ENCODE measurements at regions not wholly inside any gene's neighbourhood (a gene's known extent, or its start where the extent isn't known, plus 50 kb on each side); places are given as distances from the start of the nearest gene placed in this dataset.
"Not testable (repeated sequence)": the region's sequence is repeated elsewhere in the genome, so short reads cannot be mapped to it uniquely, and the experiment has no call there.

DNA sequence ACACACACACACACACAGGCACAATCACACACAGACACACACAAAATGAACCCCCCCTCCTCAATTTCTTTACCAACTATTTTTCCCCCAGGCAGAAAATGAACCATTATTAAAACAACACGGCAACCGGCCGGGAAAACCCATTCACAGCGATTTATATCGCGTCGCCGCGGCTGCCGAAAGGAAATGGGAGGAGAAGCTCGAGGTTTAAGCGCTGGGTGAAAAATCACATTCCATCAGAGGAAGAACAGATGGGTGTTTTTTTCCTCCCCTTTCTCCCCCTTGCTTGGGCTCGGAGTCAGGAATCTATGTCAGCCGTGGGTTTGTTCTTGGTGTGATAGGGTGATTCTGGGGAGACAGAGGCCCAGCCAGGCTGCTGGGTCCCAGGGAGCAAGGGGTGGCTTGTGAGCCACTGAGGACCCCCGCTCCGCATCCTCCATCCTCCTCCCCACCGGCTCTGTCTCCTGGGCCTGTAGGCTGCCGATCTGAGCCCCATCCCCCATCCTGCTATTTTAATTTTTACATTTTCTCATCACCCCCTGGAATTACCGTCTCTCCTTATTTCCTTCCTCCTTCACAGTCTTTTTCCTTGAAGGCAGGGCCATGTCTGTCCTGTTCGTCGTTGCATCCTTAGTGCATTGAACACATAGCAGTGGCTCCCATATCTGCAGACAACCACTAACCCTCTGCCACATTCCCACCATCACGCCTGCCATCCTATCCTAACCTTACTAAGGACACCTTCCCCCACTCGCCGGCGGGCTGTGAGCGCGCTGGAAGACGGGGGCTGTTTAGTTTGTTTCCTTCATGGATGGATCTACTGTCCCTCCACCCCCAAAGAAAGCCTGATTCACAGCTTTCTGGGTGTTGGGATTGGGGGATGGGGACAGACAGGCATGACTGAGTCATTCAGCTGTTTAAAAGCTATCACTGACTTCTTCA is 137.7 kb downstream of the CRLF3 start:
- TF ChIP-seq, protein P1, sequence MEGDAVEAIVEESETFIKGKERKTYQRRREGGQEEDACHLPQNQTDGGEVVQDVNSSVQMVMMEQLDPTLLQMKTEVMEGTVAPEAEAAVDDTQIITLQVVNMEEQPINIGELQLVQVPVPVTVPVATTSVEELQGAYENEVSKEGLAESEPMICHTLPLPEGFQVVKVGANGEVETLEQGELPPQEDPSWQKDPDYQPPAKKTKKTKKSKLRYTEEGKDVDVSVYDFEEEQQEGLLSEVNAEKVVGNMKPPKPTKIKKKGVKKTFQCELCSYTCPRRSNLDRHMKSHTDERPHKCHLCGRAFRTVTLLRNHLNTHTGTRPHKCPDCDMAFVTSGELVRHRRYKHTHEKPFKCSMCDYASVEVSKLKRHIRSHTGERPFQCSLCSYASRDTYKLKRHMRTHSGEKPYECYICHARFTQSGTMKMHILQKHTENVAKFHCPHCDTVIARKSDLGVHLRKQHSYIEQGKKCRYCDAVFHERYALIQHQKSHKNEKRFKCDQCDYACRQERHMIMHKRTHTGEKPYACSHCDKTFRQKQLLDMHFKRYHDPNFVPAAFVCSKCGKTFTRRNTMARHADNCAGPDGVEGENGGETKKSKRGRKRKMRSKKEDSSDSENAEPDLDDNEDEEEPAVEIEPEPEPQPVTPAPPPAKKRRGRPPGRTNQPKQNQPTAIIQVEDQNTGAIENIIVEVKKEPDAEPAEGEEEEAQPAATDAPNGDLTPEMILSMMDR (IDR thresholded peaks at IDR 0.05 in 2 of 3, conservative IDR thresholded peaks at IDR 0.05 in 1 of 3; ENCODE audit: insufficient read depth in 2 of 3, low read depth in 1 of 3, low read length in 3 of 3) = not testable (repeated sequence)
- TF ChIP-seq, protein P2, sequence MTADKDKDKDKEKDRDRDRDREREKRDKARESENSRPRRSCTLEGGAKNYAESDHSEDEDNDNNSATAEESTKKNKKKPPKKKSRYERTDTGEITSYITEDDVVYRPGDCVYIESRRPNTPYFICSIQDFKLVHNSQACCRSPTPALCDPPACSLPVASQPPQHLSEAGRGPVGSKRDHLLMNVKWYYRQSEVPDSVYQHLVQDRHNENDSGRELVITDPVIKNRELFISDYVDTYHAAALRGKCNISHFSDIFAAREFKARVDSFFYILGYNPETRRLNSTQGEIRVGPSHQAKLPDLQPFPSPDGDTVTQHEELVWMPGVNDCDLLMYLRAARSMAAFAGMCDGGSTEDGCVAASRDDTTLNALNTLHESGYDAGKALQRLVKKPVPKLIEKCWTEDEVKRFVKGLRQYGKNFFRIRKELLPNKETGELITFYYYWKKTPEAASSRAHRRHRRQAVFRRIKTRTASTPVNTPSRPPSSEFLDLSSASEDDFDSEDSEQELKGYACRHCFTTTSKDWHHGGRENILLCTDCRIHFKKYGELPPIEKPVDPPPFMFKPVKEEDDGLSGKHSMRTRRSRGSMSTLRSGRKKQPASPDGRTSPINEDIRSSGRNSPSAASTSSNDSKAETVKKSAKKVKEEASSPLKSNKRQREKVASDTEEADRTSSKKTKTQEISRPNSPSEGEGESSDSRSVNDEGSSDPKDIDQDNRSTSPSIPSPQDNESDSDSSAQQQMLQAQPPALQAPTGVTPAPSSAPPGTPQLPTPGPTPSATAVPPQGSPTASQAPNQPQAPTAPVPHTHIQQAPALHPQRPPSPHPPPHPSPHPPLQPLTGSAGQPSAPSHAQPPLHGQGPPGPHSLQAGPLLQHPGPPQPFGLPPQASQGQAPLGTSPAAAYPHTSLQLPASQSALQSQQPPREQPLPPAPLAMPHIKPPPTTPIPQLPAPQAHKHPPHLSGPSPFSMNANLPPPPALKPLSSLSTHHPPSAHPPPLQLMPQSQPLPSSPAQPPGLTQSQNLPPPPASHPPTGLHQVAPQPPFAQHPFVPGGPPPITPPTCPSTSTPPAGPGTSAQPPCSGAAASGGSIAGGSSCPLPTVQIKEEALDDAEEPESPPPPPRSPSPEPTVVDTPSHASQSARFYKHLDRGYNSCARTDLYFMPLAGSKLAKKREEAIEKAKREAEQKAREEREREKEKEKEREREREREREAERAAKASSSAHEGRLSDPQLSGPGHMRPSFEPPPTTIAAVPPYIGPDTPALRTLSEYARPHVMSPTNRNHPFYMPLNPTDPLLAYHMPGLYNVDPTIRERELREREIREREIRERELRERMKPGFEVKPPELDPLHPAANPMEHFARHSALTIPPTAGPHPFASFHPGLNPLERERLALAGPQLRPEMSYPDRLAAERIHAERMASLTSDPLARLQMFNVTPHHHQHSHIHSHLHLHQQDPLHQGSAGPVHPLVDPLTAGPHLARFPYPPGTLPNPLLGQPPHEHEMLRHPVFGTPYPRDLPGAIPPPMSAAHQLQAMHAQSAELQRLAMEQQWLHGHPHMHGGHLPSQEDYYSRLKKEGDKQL (CRISPR knock-in tag; IDR thresholded peaks at IDR 0.05; ENCODE audit: borderline replicate concordance) = not testable (repeated sequence)
- TF ChIP-seq POLR2A (conservative IDR thresholded peaks at IDR 0.05); JUN (IDR thresholded peaks at IDR 0.05; ENCODE audit: borderline replicate concordance, low read depth, low read length); JUN (CRISPR knock-in tag; IDR thresholded peaks at IDR 0.05; ENCODE audit: borderline replicate concordance); NFYB (IDR thresholded peaks at IDR 0.05; ENCODE audit: extremely low read depth, insufficient read length): not testable (repeated sequence)
- TF ChIP-seq, protein P3, sequence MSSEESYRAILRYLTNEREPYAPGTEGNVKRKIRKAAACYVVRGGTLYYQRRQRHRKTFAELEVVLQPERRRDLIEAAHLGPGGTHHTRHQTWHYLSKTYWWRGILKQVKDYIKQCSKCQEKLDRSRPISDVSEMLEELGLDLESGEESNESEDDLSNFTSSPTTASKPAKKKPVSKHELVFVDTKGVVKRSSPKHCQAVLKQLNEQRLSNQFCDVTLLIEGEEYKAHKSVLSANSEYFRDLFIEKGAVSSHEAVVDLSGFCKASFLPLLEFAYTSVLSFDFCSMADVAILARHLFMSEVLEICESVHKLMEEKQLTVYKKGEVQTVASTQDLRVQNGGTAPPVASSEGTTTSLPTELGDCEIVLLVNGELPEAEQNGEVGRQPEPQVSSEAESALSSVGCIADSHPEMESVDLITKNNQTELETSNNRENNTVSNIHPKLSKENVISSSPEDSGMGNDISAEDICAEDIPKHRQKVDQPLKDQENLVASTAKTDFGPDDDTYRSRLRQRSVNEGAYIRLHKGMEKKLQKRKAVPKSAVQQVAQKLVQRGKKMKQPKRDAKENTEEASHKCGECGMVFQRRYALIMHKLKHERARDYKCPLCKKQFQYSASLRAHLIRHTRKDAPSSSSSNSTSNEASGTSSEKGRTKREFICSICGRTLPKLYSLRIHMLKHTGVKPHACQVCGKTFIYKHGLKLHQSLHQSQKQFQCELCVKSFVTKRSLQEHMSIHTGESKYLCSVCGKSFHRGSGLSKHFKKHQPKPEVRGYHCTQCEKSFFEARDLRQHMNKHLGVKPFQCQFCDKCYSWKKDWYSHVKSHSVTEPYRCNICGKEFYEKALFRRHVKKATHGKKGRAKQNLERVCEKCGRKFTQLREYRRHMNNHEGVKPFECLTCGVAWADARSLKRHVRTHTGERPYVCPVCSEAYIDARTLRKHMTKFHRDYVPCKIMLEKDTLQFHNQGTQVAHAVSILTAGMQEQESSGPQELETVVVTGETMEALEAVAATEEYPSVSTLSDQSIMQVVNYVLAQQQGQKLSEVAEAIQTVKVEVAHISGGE (CRISPR knock-in tag; IDR thresholded peaks at IDR 0.05) = not testable (repeated sequence)
